T-helper 2 cell treated with Interferon-gamma antibody and Interleukin-4, amounts not matched to agents 100 ng/mL and 5 ng/mL, for 36 hours (primary cell): ENCODE measurements at regions not wholly inside any gene's neighbourhood (a gene's known extent, or its start where the extent isn't known, plus 50 kb on each side); places are given as distances from the start of the nearest gene placed in this dataset.
"Not testable (repeated sequence)": the region's sequence is repeated elsewhere in the genome, so short reads cannot be mapped to it uniquely, and the experiment has no call there.

ENCODE experiments used
- intact Hi-C: fragments of 100-400 bp; cut with micrococcal nuclease; formaldehyde crosslinking; loops from one replicate; pipeline ENCODE4 v1.15.1; 2023

DNA sequence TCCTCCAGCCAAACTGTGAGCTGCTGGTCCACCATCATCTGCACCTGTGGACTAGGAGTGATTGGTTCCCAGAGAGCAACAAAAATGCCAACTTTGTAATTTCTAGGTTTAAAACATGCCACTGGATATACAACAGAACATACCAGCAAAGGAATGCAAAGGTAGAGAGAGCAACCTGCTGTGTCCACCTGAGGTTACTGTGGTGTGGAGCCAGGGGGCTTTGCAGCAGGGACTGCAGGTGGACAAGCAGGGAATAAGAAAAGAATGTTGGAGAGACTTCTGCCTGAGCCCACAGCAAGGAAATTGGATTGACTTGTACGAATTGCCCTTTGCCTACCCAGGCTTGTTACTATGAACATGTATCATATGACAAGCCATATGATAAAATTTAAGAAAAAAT, 345.2 kb upstream of the SPHKAP start:
- intact Hi-C loops = no loop called here

DNA sequence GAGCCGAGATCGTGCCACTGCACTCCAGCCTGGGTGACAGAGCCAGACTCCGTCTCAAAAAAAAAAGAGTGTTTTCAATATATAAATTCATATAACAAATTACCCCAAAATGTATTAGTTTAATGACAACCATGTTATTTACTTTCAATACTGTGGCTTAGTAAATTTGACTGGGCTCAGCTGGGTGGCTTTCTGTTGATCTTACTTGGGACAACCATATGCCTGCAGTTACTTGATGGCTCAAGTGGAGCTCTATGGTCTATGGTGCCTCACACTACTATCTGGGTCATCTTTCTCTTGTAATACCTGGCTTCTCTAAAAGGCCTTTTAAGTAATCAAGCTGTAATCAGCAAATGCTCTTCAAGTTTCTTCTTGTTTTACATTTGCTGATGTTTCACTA, 341.5 kb upstream of the SPHKAP start:
- intact Hi-C loops = no loop called here

DNA sequence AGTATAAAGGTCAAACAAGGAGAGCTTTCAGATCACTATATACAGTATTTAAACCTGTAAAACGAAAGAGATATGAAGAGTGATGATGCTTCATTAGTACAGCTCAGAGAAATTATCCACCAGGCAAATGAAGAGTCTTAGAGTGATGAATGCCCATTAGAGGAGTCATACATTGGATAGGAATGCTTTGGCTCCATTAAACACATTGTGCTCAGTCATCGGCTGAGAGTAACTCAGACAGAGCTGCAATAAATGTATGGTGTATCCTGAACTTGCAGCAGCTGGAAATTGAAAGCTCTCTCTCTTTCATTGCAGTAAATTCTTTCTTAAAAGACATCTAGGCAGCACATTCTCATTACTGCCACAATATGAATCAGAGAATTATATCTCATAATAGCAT, 340.8 kb upstream of the SPHKAP start:
- intact Hi-C loops = no loop called here

DNA sequence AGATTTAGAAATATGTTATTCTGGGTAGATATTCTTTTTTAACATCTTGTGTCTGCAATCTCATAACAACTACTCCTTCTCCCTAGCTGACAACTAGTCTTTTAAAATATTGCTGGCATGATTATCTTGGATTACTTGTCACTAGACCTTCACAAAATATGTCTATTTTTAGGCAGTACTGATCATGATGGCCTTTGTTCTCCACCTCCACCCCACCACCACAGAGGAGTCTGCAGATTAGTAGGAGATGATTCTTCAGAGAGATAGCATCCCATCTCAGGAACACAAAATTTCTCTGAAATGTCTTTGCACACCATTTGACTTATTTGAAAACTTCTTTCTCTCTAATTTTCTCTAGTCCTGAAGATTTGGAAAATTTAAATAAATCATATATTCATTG, 338.1 kb upstream of the SPHKAP start:
- intact Hi-C loops = no loop called here

DNA sequence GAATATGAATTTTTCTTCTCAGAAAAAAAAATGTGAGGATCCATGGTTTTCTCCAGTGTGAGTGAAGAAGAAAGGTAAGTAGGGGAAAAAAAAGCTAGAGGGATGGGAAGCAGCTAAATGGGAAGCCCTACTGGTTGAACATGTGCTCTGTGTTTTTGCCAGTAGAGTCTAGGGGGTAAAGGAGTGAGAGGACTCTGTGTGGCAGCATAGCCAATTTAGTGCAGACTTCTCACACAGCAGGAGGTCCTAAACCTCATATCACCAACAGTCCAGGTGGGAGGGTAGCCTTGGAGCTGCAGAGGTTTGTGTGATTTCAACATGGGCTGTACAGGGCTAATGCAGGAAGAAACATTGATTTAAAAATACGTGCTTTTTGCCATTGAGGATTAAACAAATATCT, 334.5 kb upstream of the SPHKAP start:
- intact Hi-C loops = no loop called here

DNA sequence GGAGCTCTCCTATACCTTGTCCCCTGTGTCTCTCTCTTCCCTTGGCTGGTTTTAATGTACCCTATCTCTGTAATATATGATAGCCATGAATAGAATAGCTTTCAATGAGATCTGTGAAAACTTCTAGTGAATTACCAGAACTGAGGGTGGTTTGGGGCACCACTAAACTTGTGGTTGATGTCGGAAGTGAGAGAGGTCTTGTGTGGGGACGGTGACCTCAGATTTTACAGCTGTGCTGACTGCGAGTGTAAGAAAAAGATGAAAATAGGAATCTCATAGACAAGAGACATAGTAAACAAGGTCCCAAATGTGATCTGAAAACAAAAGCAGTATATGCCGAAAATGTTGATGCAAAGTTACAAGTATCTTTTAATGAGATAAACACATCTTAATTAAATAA, 332.0 kb upstream of the SPHKAP start:
- intact Hi-C loops = not testable (repeated sequence)

DNA sequence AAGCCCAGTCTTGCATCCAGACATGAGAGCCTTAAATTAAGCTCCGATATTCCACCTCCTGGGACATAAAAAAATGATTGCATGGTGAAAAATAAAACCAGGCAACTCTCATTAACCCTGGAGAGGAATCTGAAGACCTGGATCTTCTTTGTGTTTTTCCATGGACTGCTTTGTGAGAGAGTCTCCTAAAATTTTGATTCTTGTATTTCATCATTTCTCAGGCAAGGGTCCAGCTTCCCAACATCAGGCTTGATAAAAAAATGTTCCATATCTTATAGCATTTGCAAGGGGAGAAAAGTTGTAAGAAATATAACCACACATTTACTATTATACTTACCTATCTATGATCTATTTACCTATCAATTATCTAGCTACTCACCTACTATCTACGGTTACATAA, 327.5 kb upstream of the SPHKAP start:
- intact Hi-C loops = loop anchor here (5.0 kb wide), 1 partner anchor 57 kb away; no protein-coding TSS in a partner anchor

DNA sequence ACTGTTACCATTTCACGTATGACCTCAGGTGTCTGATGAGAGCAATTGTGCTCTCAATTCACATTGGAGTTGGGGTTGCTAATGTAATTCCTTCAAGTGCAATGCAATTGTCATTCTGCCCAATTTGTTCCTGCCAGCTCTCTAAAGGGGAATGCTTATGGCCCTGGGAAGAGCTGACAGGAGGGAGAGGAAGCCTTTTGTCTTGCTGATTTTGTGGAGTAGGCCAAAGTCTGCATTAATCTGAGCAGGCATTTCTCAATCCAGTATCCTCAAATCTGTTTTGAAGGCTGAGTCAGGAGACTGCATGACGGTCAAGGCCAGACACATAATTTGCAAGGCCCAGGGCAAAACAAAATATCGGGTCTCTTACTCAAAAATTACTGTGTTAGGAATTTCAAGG, 326.4 kb upstream of the SPHKAP start:
- intact Hi-C loops = loop anchor here (5.0 kb wide), 1 partner anchor 56 kb away; no protein-coding TSS in a partner anchor

DNA sequence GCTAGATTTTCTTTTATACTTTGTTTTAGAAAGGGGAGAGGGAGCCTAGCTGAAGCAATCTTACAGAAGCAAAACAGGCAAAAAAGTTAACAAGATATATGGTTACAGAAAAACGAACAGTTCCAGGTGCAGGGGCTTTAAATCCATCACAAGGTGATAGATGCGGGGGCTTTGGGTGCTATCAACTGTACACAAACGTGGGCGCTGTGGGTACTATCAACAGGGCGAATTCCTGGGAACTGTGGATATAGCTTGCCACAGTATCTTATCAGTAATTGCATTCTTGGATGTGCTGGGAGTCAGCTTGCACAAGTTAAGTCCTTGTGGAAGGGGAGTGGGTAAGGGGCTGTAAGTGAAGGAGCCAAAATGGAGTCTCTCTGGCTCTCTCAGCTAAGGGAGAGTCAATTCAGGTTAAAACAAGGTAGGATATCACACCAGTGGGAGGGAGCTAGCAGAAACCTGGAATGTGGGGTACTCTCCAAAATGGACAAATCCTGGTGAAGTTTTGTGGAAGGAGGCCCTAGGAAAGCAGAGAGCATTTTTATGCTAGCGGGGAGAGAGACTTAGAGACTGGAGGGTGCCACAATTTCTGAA, 325.8 kb upstream of the SPHKAP start:
- intact Hi-C loops = loop anchor here (5.0 kb wide), 1 partner anchor 55 kb away; no protein-coding TSS in a partner anchor

DNA sequence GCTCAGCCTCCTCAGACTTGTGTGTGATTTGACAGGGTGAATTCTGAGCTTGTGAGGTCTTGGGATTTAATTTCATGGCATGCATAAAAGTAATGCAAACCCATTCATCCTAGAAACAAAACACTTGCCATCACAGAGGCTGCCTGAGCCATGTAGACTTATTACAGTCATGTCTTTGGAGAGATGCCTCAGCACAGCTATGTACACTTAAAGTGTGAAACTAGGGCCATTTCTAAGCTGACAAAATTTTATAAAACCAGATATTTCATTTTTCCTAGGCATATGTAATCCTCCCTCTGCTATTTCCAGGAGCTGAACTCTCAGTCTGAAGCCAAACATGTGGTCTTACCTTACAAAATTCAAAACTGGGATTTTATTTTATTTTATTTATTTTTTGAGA, 322.2 kb upstream of the SPHKAP start:
- intact Hi-C loops = no loop called here

DNA sequence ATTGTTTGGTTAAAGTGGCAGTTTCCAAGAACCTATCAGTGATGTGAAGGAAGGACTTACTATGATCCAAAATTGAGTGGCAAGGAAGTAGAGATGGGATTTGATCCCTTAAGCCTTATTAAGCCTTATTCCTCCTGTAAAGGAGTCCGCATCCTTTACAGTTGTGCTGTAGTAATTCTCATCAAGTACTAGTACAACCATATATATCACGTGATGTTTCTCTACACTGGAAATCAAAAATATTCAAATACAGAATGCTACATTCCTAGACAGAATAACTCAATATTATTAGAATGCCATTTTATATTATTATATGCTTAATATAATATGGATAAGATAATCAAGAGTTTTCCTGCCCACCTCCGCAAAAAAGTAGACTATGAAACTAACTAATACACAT, 312.4 kb upstream of the SPHKAP start:
- intact Hi-C loops = no loop called here

DNA sequence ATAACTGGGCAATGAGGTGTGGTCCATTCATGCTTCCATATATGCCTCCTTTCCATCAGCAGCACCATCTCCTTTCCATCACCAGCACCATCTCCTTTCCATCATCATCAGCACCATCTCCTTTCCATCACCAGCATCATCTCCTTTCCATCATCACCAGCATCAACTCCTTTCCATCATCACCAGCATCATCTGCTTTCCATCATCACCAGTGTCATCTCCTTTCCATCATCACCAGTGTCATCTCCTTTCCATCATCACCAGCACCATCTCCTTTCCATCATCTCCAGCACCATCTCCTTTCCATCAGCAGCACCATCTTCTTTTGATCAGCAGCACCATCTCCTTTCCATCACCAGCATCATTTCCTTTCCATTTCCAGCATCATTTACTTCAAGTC, 297.5 kb upstream of the SPHKAP start:
- intact Hi-C loops = no loop called here

DNA sequence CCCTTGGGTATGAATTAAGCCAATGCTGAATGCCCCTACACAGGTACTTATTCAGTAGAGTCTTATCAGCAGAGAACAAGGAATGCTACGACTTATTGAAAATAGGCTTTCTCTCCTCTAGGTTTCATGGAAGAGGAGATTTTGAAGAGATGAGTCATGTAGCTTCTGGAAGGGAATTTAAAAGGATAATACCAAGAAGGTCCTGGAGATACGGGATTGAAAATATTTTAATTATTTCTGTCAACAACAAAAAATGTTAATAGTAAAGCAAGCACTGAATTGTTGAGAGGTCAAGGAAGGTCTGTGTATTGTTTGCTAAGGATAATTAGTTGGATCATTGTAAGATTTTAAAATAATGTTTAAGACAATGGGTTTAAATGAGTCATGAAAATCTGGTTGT, 293.0 kb upstream of the SPHKAP start:
- intact Hi-C loops = no loop called here

DNA sequence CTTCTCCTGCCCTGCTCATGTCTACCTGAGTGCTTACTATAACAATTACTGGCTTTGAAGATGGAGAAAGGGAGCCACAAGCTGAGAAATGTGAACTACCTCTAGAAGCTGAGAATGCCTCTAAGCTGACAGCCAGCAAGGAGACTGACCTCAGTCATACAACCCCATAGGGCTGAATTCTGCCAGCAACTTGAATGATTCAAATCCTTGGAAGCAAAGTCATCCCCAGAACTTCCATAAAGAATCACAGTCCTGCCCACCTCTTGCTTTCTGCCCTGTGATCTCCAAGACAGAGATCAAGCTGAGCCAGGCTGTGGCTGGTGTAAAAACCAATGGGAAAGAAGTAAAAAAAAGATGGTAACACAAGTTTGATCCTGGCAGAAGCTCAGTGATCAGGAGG, 288.2 kb upstream of the SPHKAP start:
- intact Hi-C loops = no loop called here

DNA sequence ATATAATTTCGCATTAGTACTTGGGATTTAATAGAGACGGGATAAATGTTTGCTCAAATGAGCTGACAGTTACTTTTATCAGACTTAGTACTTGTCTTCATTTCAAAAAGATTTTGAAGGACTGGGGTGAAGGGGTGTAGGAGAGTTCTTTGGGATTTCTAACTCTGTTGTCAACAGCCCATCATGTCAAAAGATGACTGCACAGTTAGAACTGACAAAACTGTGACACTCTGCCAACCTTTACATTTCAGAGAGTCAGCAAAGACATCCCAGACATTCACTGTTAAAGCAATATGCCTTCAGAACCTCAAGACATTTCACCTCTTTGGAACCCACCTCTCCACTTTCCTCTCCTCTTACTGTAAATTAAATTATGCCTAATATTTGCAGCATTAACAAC, 285.4 kb upstream of the SPHKAP start:
- intact Hi-C loops = no loop called here

DNA sequence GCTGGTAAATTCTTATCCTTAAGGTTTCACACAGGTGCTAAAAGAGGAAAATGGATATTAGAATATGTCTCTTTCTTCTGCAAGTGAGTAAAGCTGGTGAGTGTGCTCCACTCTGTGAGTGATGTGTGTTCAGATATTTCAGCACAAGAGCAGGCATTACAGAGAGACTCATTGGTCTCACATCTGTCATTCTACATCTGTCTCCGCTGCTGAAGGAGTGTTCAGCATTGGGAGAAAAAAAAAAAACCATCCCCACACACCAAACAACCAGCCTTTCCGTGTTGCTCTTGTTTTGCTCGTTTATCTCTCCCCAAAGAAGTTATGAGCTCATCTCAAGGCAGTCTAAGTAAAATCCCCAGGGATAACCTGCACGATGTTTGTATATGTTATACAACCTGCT, 283.9 kb upstream of the SPHKAP start:
- intact Hi-C loops = no loop called here

DNA sequence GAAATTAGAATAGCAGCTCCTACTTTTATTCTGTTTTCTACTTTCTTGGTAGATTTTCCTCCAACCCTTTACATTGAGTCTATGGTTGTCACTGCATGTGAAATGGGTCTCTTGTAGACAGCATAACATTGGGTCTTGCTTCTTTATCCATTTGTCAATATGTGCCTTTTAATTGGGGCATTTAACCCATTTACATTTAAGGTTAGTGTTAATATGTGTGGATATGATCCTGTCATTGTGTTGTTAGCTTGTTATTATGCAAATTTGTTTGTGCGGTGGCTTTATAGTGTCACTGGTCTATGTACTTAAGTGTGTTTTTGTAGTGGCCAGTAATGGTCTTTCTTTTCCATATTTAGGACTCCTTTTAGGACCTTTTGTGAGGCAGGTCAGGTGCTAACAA, 276.9 kb upstream of the SPHKAP start:
- intact Hi-C loops = no loop called here

DNA sequence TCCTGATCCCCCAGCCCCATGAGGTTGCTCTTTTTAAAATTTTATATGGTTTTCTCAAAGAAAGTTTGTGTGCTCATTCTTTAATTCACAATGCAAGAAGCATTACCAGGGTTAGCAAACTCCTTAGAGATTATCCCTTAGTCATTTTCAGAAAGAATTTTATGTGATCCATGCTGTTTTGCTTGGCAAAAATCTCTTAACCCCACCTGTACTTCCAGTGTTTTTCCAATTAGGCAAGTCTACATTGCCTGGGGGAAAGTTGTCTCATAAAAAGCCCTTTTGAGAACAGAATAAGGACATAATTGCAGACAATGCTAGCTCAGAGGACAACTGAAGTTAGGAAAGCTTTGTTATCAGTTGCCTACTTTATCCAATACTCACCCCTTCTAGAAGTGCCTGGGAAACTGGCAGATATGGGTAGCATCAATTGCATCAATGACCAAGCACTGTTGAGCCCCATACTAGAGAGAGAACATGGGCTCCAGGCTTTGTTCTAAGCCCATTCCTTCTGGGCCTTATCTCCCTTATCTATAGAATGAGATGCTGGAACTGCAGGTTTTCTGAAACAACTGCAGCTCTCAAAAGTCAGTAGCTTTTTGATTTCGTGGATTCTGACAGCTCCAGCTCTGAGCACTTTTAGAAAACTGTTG, 265.9 kb upstream of the SPHKAP start:
- intact Hi-C loops = no loop called here

DNA sequence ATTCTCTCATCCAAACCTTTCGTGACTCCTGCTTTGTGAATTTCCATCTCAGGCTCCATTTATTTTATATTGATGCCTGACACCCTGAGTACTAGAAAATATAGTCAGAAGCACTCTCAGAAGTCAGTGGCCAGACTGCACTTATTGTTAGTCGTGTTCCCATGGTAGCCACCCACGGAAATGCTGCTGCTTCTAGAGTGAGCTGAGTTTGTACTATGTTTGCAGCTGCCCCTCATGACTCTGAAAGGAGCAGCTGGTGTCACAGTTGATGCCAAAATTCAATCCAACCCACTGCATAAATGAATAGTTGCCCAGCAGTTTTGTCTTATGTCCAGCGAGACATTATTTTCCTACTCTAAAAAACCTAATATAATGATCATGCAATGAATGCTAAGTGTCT, 265.2 kb upstream of the SPHKAP start:
- intact Hi-C loops = no loop called here

DNA sequence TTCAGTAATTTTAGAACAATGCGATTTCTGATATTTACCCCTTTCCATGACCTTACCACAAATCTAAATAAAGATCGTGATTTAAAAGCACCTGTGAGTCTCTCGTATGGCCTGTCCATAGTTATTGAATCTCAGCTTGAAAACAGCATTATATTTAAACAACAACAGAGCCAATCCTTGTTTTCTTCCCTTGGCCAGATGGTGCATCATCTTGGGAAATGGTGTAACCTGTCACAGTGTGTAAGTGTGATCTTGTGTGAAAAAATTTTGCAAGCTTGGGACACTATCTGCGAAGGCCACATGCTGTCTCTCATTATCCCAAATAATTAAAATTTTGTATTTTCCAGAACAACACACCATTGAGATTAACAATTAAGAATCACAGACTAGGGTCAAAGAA, 262.7 kb upstream of the SPHKAP start:
- intact Hi-C loops = no loop called here

DNA sequence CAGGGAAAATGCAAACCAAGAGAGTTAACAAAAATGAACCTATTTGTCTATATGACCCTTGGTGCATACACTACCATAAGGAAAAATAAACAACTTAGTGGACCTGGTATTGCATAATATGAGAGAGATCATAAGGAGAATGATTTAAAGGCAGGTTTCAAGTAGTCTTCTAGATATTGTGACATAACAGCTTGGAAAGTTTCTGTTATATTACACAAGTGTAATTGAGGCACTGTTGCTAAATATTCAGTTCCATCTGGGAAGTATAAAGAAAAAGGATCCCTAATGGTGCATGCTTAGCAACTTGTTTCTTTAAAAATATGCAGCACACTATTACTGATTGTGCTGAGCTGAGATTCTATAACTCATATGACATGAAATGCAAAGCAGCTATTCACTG, 252.2 kb upstream of the SPHKAP start:
- intact Hi-C loops = no loop called here

DNA sequence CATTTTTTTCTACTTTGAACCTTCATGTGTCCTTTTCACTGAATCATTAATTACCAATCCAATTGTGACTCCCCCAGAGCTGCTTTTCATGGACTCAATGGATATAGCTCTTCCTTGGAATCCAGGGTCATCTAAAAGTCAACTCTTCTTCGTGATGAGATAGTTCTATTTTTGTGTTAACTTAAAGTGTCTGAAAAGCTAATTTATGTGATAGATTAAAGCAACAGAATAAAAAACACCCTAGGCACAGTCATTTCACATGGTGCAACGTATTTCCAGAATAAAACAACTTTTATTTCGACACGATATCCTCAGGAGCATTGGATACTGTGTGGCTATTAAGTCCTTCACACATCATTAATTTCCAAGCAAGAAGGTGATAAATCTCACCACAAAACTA, 250.6 kb upstream of the SPHKAP start:
- intact Hi-C loops = no loop called here

DNA sequence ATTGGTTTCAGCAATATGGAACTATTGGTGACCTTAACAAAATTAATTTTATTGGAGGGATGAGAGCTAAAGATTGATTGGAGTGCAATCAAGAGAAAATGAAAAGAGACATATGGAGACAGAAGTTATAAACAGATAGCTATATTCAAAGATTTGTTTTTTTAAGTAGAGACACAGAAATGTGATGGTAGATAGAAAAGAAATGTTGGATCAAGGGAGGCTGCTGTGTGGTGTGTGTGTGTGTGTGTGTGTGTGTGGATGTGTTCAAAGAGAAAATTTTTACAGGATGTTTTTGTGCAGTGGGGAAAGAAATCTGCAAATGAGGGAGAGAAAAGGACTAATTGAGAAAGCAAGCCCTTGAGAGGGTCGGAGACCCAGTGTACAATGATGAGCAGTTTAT, 249.5 kb upstream of the SPHKAP start:
- intact Hi-C loops = no loop called here
